ENCODE measurements at regions not wholly inside any gene's neighbourhood (a gene's known extent, or its start where the extent isn't known, plus 50 kb on each side); places are given as distances from the start of the nearest gene placed in this dataset.

GRCh38 chr9:82504620-82505019 is 516.0 kb downstream of the SPATA31D1 start:
- Histone ChIP-seq H3K27ac (no peak overlapping the region), H3K36me3 (no peaks in the 10 kb centered on the region), H3K27me3 (no peaks in the 10 kb centered on the region), H3K9me3 (peaks cover 0 to 7% of the 10 kb centered on the region in 2 donors), H3K4me3 (no peak overlapping the region), H3K4me1 (no peaks in the 10 kb centered on the region)
- intact Hi-C loops (cut with DNase I; ENCODE audit: low total_unique reads) = no loop called here
- no peak for TF ChIP-seq CTCF (IDR thresholded peaks at IDR 0.05)
- TF ChIP-seq POLR2AphosphoS5 (IDR thresholded peaks at IDR 0.05) = no peak
- TF ChIP-seq POLR2A (IDR thresholded peaks at IDR 0.05) = no peak
- DNase-seq (ENCODE audit: low spot score in 2 of 2) = no peak

GRCh38 chr9:82511626-82512025 is 523.1 kb downstream of the SPATA31D1 start:
- H3K36me3 ChIP-seq = no peaks in the 10 kb centered on the region
- no peak overlapping the region for H3K27ac ChIP-seq
- no peak for DNase-seq (ENCODE audit: low spot score in 2 of 2)
- no peaks in the 10 kb centered on the region for H3K4me1 ChIP-seq
- intact Hi-C loops (cut with DNase I; ENCODE audit: low total_unique reads) = no loop called here
- H3K4me3 ChIP-seq = no peak overlapping the region
- no peaks in the 10 kb centered on the region for H3K9me3 ChIP-seq
- no peaks in the 10 kb centered on the region for H3K27me3 ChIP-seq
- no peak for TF ChIP-seq POLR2AphosphoS5 (IDR thresholded peaks at IDR 0.05)
- TF ChIP-seq CTCF (IDR thresholded peaks at IDR 0.05) = no peak
- TF ChIP-seq POLR2A (IDR thresholded peaks at IDR 0.05) = no peak

- intact Hi-C loops (cut with DNase I; ENCODE audit: low total_unique reads) = no loop called here
- no peaks in the 10 kb centered on the region for H3K36me3 ChIP-seq
- H3K27me3 ChIP-seq = no peaks in the 10 kb centered on the region
- H3K9me3 ChIP-seq = no peaks in the 10 kb centered on the region
- no peak for DNase-seq (ENCODE audit: low spot score in 2 of 2)
- no peak overlapping the region for H3K4me3 ChIP-seq
- no peak overlapping the region for H3K27ac ChIP-seq
- TF ChIP-seq POLR2A (IDR thresholded peaks at IDR 0.05) (no peak), CTCF (IDR thresholded peaks at IDR 0.05) (no peak)
- no peaks in the 10 kb centered on the region for H3K4me1 ChIP-seq
These were observed 524.2 kb downstream of the SPATA31D1 start for GRCh38 chr9:82512728-82513127.

GRCh38 chr9:82513242-82513751 is 524.7 kb downstream of the SPATA31D1 start:
- H3K9me3 ChIP-seq = no peaks in the 10 kb centered on the region
- H3K4me1 ChIP-seq = no peaks in the 10 kb centered on the region
- TF ChIP-seq POLR2AphosphoS5 (IDR thresholded peaks at IDR 0.05) = peak in 1 of 3 donors; percentile 29
- TF ChIP-seq POLR2A (IDR thresholded peaks at IDR 0.05) = no peak
- TF ChIP-seq CTCF (IDR thresholded peaks at IDR 0.05) = no peak
- intact Hi-C loops (cut with DNase I; ENCODE audit: low total_unique reads) = no loop called here
- no peak overlapping the region for H3K27ac ChIP-seq
- H3K36me3 ChIP-seq = no peaks in the 10 kb centered on the region
- no peak for DNase-seq (ENCODE audit: low spot score in 2 of 2)
- H3K4me3 ChIP-seq = no peak overlapping the region
- H3K27me3 ChIP-seq = no peaks in the 10 kb centered on the region

- Histone ChIP-seq H3K9me3 (no peaks in the 10 kb centered on the region), H3K27ac (no peak overlapping the region), H3K36me3 (no peaks in the 10 kb centered on the region), H3K27me3 (no peaks in the 10 kb centered on the region), H3K4me1 (no peaks in the 10 kb centered on the region), H3K4me3 (no peak overlapping the region)
- intact Hi-C loops (cut with DNase I; ENCODE audit: low total_unique reads) = no loop called here
- no peak for DNase-seq (ENCODE audit: low spot score in 2 of 2)
- no peak for TF ChIP-seq POLR2AphosphoS5 (IDR thresholded peaks at IDR 0.05)
- no peak for TF ChIP-seq POLR2A (IDR thresholded peaks at IDR 0.05)
- TF ChIP-seq CTCF (IDR thresholded peaks at IDR 0.05) = no peak
These were observed 525.6 kb downstream of the SPATA31D1 start for GRCh38 chr9:82513976-82514735.

Measured in breast epithelium (tissue), 4 donors.